Activated T-helper 17 cell treated with anti-CD3 and anti-CD28 coated beads, Interleukin-2, amount 50 U/mL, for 72 hours (primary cell): ENCODE measurements at regions not wholly inside any gene's neighbourhood (a gene's known extent, or its start where the extent isn't known, plus 50 kb on each side); places are given as distances from the start of the nearest gene placed in this dataset.

Experiments
- ATAC-seq: fragments of 150-1000 bp; cut with Tn5 transposase; replicated peaks from 2 replicates; pipeline ENCODE4 v1.10.0; 2021; ENCODE audit warnings: mild to moderate bottlenecking, moderate library complexity
- H3K27ac Mint-ChIP-seq: one replicate; pipeline ENCODE4 v1.8.0; 2022; ENCODE audit warnings: mixed read lengths
- H3K27me3 Mint-ChIP-seq: one replicate; pipeline ENCODE4 v1.8.0; 2022; ENCODE audit warnings: mixed read lengths
- H3K36me3 Mint-ChIP-seq: one replicate; pipeline ENCODE4 v1.8.0; 2022; ENCODE audit warnings: low read depth, mild to moderate bottlenecking, mixed read lengths
- H3K4me1 Mint-ChIP-seq: one replicate; pipeline ENCODE4 v1.8.0; 2022; ENCODE audit warnings: mixed read lengths
- H3K4me3 Mint-ChIP-seq: one replicate; pipeline ENCODE4 v1.8.0; 2022; ENCODE audit warnings: mild to moderate bottlenecking, mixed read lengths
- H3K9me3 Mint-ChIP-seq: one replicate; pipeline ENCODE4 v1.8.0; 2022; ENCODE audit warnings: mixed read lengths

DNA sequence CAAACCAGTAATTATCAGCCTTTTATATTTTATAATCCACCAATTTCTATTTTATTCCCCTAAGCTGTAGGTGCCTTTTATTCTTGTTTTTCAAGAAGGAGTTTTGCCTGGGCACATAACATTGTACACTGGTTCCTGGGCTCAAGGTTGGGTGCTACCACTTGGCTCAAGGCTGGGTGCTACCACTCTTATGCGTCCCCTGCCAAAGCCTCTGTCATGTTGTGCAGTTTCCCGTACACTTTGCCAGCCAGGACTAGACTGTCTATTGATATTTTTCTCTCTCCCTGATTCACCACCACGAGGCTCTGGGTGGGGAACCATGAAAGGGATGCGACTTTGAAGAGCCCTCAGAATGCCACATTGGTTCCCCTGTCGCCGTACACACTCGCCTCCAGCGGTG is 52.5 kb upstream of the VASH1 start:
- H3K27ac Mint-ChIP-seq: no peak overlapping the region
- H3K9me3 Mint-ChIP-seq: no peaks in the 10 kb centered on the region
- H3K36me3 Mint-ChIP-seq: no peaks in the 10 kb centered on the region
- H3K27me3 Mint-ChIP-seq: peaks cover 9% of the 10 kb centered on the region
- no peak for ATAC-seq
- H3K4me1 Mint-ChIP-seq: no peaks in the 10 kb centered on the region
- no peak overlapping the region for H3K4me3 Mint-ChIP-seq

- no peaks in the 10 kb centered on the region for H3K36me3 Mint-ChIP-seq
- H3K4me3 Mint-ChIP-seq: no peak overlapping the region
- H3K9me3 Mint-ChIP-seq: no peaks in the 10 kb centered on the region
- peaks cover 9% of the 10 kb centered on the region for H3K27me3 Mint-ChIP-seq
- no peak overlapping the region for H3K27ac Mint-ChIP-seq
- ATAC-seq: no peak
- no peaks in the 10 kb centered on the region for H3K4me1 Mint-ChIP-seq
These were observed 50.9 kb upstream of the VASH1 start for GRCh38 chr14:76710056-76711010.
